GM18858 (cell line): ENCODE measurements at regions not wholly inside any gene's neighbourhood (a gene's known extent, or its start where the extent isn't known, plus 50 kb on each side); places are given as distances from the start of the nearest gene placed in this dataset.

Source experiments
- ATAC-seq: cut with Tn5 transposase; IDR thresholded peaks from one replicate; pipeline ENCODE4 v1.9.1; 2021; ENCODE audit not compliant: unreplicated experiment

- no peak for ATAC-seq
These were observed 311.0 kb downstream of the GABRB2 start for GRCh38 chr5:161235569-161235968.

DNA sequence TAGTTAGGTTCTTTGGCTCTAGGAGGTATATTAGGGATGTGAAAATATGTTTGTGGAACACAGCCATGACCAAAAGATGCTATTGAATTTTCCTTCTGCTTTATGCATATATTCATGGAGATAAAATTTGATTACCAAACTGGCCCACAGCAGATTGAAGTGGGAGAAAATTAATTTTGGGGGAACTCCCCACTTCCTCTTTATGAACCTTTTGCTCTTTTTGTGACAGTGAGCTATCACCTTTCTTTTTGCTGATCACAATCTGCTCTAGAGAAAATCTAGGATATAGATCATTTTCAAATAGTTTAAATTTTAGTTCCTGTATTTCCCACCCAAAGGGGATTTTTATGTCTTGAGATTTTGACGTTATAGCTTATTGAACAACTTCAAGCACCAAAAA lies 313.0 kb downstream of the GABRB2 start:
- no peak for ATAC-seq

- no peak for ATAC-seq
These were observed 316.3 kb downstream of the GABRB2 start for GRCh38 chr5:161230221-161230620.

GRCh38 chr5:161219816-161220215 lies 326.7 kb downstream of the GABRB2 start:
- no peak for ATAC-seq

DNA sequence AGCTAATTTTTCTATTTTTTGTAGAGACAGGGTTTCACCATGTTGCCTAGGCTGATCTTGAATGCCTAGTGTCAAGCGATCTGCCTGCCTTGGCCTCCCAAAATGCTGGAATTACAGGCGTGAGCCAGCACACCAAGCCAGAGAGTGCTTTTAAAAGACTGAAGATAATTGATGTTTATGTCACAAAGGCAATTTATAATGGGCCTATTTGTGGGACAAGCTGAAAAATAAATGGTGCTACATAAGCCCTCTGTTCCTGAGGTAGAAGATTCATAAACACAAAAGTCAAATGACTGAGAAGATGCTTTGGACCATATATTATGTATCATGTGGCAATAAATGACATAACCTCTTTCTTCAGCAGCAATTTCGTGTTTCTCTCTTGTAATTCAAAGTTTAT lies 329.6 kb downstream of the GABRB2 start:
- ATAC-seq, result no peak

DNA sequence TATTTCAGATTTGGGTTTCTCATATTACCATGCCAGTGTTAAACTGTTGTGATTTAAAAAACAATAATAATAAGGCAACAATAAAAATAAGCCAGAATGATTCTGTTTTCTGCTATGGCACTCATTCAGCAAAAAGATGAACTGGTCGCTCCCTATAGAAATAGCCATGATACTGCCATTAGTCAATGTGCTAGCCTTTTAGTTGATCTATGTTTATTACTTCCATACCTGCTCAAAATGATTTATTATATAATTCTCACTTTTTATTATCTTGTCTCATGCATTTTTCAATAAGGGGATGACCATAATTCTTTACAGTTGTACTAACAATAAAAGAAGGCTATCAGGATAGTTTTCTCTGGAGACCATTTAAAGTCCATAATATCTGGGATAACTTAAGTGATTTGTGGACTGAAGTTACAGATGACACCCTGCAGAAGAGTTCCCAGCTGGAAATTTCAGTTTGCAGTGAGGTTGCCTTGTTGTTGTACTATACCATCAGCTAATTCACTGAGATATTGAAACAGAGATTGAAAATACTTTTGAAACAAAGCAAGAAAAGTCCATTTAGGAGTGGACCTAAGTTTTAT lies 334.3 kb downstream of the GABRB2 start:
- ATAC-seq, result no peak

- ATAC-seq, result no peak
These were observed 345.0 kb downstream of the GABRB2 start for GRCh38 chr5:161201558-161201957.

DNA sequence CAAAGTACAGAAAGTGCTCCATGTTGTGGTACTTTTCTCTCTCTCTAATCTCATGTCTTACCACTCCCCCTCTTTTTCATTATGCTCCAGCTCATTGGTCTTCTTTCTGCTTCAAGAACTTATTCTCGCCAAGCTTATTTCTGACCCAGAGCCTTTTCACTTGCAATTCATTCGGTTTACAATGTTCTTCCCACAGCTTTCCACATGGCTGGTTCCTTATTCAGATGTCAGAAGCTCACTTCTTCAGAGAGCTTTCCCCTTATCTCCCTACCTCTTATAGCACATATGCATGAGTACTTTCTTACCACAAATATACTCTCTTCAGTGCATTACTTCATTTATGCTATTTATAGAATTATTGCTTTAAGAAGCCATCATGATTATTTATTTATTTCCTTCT lies 338.8 kb upstream of the ATP10B start:
- no peak for ATAC-seq

DNA sequence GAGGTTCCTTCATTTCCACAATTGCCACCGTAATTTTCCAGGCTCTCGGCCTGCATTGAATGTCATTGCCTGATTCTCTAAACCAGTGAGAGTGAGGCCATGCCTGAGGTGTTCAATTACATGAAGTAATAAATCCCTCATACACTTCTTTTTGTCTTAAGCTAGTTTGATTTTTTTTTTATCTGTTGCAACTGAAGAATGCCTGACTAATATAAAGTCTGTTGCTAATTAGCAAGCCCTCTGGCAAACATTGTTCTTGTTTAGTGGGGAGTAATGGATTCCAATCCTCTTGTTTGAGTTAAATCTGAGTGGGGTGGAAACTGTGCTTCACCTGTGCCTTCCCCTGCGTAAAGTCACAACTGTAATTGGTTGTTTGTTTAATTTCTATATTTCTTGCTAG lies 338.1 kb upstream of the ATP10B start:
- ATAC-seq, result no peak

DNA sequence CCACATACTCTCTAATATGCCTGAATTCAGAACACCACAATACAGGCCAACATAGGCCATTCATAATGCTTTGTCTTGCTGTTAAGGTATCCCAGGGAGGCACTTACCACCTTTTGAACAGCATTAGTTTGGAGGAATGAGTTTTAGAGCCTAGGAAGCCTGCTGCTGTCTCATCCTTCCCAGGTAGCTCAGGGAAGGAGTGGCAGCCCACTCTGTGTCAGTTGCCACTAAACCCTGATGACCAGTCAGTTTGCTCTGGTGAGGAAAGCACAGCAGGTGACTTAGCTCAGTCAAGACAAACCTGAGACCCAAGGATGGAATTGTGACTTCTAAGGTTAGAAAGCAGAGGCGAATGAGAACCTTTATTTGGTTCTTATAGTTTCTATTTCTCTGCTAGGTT lies 337.4 kb upstream of the ATP10B start:
- no peak for ATAC-seq

DNA sequence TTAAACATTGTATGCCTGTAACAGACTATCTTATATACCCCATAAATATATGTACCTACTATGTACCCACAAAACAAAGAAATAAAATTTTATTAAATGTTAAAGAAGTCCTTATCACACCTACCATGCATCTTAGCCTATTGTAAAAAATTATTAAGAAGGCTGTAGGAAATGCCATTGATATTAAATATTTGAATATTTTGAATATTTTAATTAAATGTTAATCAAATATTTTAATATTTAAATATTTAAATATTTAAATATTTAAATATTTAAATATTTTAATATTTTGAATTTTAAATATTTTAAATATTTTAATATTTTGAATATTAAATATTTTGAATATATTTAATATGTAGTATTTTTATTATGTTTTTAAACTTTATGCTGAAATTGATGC lies 331.5 kb upstream of the ATP10B start:
- no peak for ATAC-seq

DNA sequence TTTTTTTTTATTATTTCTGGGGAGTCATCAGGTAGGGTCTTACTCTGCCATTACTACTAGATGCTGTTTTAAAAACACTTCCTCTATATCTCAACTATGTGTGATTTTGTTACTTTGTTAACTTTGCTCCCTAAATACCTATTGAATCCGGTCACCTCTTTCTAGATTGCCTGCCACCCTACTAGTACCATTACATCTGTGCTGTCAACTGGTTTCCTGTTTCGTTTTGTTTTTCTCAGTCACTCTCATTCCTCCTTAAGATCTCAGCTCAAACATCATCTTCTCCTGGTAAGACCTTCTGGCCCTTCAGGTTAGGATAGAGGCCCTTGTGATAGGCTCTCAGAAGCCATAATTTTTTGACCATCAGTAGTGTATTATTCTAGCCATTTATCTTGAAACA lies 324.2 kb upstream of the ATP10B start:
- no peak for ATAC-seq

GRCh38 chr5:161169776-161170175 lies 317.8 kb upstream of the ATP10B start:
- ATAC-seq, result no peak

GRCh38 chr5:161167016-161167767 lies 315.2 kb upstream of the ATP10B start:
- no peak for ATAC-seq

GRCh38 chr5:161165998-161166660 lies 314.1 kb upstream of the ATP10B start:
- no peak for ATAC-seq

DNA sequence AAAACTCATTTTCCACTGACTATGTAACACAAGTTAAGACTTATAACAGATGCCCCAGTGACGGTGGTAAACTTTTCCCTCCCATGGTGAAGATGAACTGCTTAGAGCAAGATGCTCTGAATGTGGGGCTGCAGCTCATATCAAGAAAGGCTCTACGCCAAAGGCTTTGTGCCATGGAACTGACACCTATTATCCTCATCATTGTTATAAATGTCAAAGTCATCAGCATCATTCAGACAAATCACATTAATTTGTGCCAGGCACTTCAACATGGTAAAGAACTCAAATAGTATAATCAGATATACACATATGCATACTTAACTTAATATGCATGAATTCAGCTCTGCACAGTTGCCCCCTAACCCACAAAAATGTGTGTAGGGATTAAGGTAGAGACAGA lies 305.9 kb upstream of the ATP10B start:
- ATAC-seq, result no peak

GRCh38 chr5:161155451-161155850 lies 303.4 kb upstream of the ATP10B start:
- no peak for ATAC-seq

- ATAC-seq, result no peak
These were observed 300.5 kb upstream of the ATP10B start for GRCh38 chr5:161152415-161152940.

DNA sequence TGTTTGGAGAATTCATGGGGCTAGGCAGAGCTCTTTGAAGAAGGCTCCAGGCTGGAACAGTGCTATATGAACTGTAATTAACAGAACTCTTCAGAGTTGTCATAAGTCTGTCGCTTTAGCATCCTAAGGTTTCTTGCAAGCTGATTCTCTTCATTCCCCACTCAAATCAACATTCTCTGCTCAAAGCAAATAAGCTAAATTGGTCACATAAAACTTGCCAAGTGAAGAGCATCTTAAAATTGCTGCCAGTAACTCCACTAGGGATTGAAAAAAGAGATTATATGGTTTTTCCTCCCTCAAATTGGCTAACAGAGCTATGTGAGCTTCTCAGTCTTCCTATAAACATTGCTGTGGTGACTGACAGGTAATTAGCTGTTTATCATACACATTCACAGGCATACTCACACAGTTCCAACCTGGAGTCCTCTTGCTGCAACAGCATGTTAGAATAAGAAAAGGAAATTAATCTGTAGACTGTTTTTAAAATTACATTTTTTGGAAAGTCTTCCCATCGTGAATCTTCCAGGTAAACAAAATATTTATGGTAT lies 298.5 kb upstream of the ATP10B start:
- no peak for ATAC-seq

- ATAC-seq, result no peak
These were observed 297.1 kb upstream of the ATP10B start for GRCh38 chr5:161149078-161149477.

DNA sequence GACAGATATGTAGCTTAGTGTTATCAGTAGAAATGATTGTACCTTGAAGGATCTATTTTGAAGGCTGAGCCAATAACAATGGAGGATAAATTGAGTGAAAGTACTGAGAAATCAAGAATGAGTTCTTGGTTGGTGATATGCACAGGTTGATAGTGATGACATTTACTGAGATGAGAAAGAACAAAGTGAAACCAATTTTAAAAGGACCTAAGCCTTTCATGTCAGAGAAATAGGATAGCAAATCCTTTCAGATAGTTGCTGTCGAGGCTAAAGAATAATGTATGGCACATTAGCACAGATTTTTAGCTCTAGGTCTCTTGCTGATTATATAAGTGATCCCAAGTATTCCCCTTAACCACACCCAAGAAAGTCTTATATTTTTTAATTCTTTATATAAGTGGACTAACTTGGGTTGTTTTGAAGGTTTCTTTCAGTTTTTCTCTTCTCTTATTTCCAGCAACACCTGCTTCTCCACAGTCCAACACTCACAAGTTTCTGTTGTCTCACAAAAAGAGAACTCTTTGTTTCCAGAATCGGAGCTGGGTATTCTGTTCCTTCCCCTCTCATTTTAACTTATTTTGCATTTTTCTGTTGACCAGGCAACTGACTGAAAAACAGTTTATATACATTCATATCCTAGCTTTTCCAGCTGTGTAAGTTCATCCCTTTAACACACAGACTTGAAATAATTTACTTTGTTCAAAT lies 286.9 kb upstream of the ATP10B start:
- ATAC-seq, result no peak
